ENCODE measurements at regions not wholly inside any gene's neighbourhood (a gene's known extent, or its start where the extent isn't known, plus 50 kb on each side); places are given as distances from the start of the nearest gene placed in this dataset.

GRCh38 chr6:15768999-15769398, 106.2 kb upstream of the DTNBP1 start:
- Histone ChIP-seq H3K9ac (no peak overlapping the region), H3K79me2 (no peaks in the 10 kb centered on the region), H3K4me2 (ENCODE audit: low read length) (no peak overlapping the region), H3K9me3 (ENCODE audit: control insufficient read depth, low read length) (no peaks in the 10 kb centered on the region), H3K36me3 (ENCODE audit: control insufficient read depth, insufficient read depth, low read length) (no peaks in the 10 kb centered on the region), H2AFZ (no peak overlapping the region), H3K4me1 (peaks cover under 1% of the 10 kb centered on the region), H3K4me3 (ENCODE audit: low read depth, low read length) (no peak overlapping the region), H3K27ac (no peak overlapping the region), H3K27me3 (ENCODE audit: control insufficient read depth, insufficient read depth, low read length) (no peaks in the 10 kb centered on the region)
- TF ChIP-seq CTCF (IDR thresholded peaks at IDR 0.05) = no peak

GRCh38 chr6:15763837-15764236, 101.0 kb upstream of the DTNBP1 start:
- no peak overlapping the region for H3K4me3 ChIP-seq (ENCODE audit: low read depth, low read length)
- no peaks in the 10 kb centered on the region for H3K79me2 ChIP-seq
- peak overlapping the region; percentile 45 for H2AFZ ChIP-seq
- H3K27me3 ChIP-seq (ENCODE audit: control insufficient read depth, insufficient read depth, low read length) = no peaks in the 10 kb centered on the region
- peaks cover 3% of the 10 kb centered on the region for H3K4me1 ChIP-seq
- no peak overlapping the region for H3K4me2 ChIP-seq (ENCODE audit: low read length)
- H3K9ac ChIP-seq = no peak overlapping the region
- H3K9me3 ChIP-seq (ENCODE audit: control insufficient read depth, low read length) = no peaks in the 10 kb centered on the region
- H3K36me3 ChIP-seq (ENCODE audit: control insufficient read depth, insufficient read depth, low read length) = no peaks in the 10 kb centered on the region
- no peak overlapping the region for H3K27ac ChIP-seq
- no peak for TF ChIP-seq CTCF (IDR thresholded peaks at IDR 0.05)

GRCh38 chr6:15763364-15763763, 100.5 kb upstream of the DTNBP1 start:
- Histone ChIP-seq H3K36me3 (ENCODE audit: control insufficient read depth, insufficient read depth, low read length) (no peaks in the 10 kb centered on the region), H3K9me3 (ENCODE audit: control insufficient read depth, low read length) (no peaks in the 10 kb centered on the region), H3K4me3 (ENCODE audit: low read depth, low read length) (no peak overlapping the region), H3K27me3 (ENCODE audit: control insufficient read depth, insufficient read depth, low read length) (no peaks in the 10 kb centered on the region), H2AFZ (no peak overlapping the region), H3K79me2 (no peaks in the 10 kb centered on the region), H3K27ac (no peak overlapping the region), H3K9ac (no peak overlapping the region), H3K4me1 (peaks cover 3% of the 10 kb centered on the region), H3K4me2 (ENCODE audit: low read length) (no peak overlapping the region)
- no peak for TF ChIP-seq CTCF (IDR thresholded peaks at IDR 0.05)

GRCh38 chr6:15761045-15761502, 98.2 kb upstream of the DTNBP1 start:
- H3K4me3 ChIP-seq (ENCODE audit: low read depth, low read length) = no peak overlapping the region

More at GRCh38 chr6:15761045-15761502, 98.2 kb upstream of the DTNBP1 start:
- Histone ChIP-seq H3K4me2 (ENCODE audit: low read length) (no peak overlapping the region), H3K36me3 (ENCODE audit: control insufficient read depth, insufficient read depth, low read length) (no peaks in the 10 kb centered on the region), H3K9me3 (ENCODE audit: control insufficient read depth, low read length) (no peaks in the 10 kb centered on the region), H2AFZ (no peak overlapping the region), H3K79me2 (no peaks in the 10 kb centered on the region), H3K4me1 (peaks cover 3% of the 10 kb centered on the region), H3K27ac (no peak overlapping the region), H3K9ac (no peak overlapping the region), H3K27me3 (ENCODE audit: control insufficient read depth, insufficient read depth, low read length) (no peaks in the 10 kb centered on the region)
- no peak for TF ChIP-seq CTCF (IDR thresholded peaks at IDR 0.05)

Measured in parathyroid adenoma (tissue), 2 donors.